Thoracic aorta (tissue), 2 donors: ENCODE measurements at regions not wholly inside any gene's neighbourhood (a gene's known extent, or its start where the extent isn't known, plus 50 kb on each side); places are given as distances from the start of the nearest gene placed in this dataset.

Experiments used
- ATAC-seq: fragments of 150-250 bp; one replicate; pipeline ENCODE4 v1.8.0; 2017; ENCODE audit warnings: low read depth; ENCODE audit not compliant: insufficient number of reproducible peaks, low FRiP score
- DNase-seq: peaks from one replicate; pipeline ENCODE4 v3.0.0-alpha.2; 2020; ENCODE audit warnings: low spot score
- H3K27ac ChIP-seq, 2 donors: fragments of 200-600 bp; sonication (generic); 1 replicate in 1 of 2; 2 replicates in 1 of 2; pipeline ENCODE4 v1.5.1; 2016; ENCODE audit warnings: mild to moderate bottlenecking in 2 of 2, moderate library complexity in 2 of 2
- H3K27me3 ChIP-seq: fragments of 200-600 bp; sonication (generic); replicated peaks from 2 replicates; pipeline ENCODE4 v1.6.0; 2016; ENCODE audit warnings: mild to moderate bottlenecking; ENCODE audit not compliant: insufficient read depth
- H3K36me3 ChIP-seq: fragments of 200-600 bp; sonication (generic); one replicate; pipeline ENCODE4 v1.5.1; 2016
- H3K4me1 ChIP-seq, 2 donors: fragments of 200-600 bp; sonication (generic); 1 replicate in 1 of 2; 2 replicates in 1 of 2; pipeline versions ENCODE4 v1.5.1 to v1.6.0; 2016; ENCODE audit warnings: low read depth in 2 of 2, mild to moderate bottlenecking in 1 of 2; ENCODE audit not compliant: control insufficient read depth in 1 of 2
- H3K4me3 ChIP-seq: fragments of 200-600 bp; sonication (generic); 2 replicates; pipeline ENCODE4 v1.5.1; 2016; ENCODE audit warnings: mild to moderate bottlenecking
- H3K9me3 ChIP-seq: fragments of 200-600 bp; sonication (generic); 2 replicates; pipeline ENCODE4 v1.5.1; 2016
- TF ChIP-seq, protein P1 (sequence below): fragments of 200-600 bp; sonication (generic); IDR thresholded peaks from one replicate; pipeline ENCODE4 v1.5.1; 2019; ENCODE audit warnings: antibody characterized with exemption

GRCh38 chr10:105351187-105351586 is 710.1 kb downstream of the SORCS3 start:
- Histone ChIP-seq H3K4me1 (no peaks in the 10 kb centered on the region), H3K4me3 (no peak overlapping the region), H3K36me3 (no peaks in the 10 kb centered on the region), H3K27ac (no peak overlapping the region), H3K9me3 (no peaks in the 10 kb centered on the region), H3K27me3 (no peaks in the 10 kb centered on the region)
- TF ChIP-seq, protein P1, sequence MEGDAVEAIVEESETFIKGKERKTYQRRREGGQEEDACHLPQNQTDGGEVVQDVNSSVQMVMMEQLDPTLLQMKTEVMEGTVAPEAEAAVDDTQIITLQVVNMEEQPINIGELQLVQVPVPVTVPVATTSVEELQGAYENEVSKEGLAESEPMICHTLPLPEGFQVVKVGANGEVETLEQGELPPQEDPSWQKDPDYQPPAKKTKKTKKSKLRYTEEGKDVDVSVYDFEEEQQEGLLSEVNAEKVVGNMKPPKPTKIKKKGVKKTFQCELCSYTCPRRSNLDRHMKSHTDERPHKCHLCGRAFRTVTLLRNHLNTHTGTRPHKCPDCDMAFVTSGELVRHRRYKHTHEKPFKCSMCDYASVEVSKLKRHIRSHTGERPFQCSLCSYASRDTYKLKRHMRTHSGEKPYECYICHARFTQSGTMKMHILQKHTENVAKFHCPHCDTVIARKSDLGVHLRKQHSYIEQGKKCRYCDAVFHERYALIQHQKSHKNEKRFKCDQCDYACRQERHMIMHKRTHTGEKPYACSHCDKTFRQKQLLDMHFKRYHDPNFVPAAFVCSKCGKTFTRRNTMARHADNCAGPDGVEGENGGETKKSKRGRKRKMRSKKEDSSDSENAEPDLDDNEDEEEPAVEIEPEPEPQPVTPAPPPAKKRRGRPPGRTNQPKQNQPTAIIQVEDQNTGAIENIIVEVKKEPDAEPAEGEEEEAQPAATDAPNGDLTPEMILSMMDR, result no peak
- no peak for DNase-seq
- ATAC-seq, result no peak

DNA sequence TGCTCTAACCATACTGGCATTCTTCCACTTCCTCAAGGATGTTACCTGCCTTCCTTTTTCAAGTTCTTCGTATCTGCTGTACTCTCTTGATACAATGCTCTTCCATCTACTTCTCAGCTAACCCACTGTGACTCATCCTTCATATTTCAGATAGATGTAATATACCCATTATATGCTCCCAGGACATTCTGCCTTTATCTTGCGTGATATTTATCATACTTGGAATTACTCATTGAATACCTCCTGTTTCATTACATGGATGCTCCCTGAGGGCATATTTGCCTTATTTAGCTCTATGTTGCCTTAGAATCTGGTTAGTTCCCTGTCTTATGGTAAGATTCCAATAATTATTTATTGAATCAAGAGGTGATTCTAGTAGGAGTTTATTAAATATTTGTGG is 706.4 kb downstream of the SORCS3 start:
- Histone ChIP-seq H3K27me3 (no peaks in the 10 kb centered on the region), H3K36me3 (no peaks in the 10 kb centered on the region), H3K4me1 (no peaks in the 10 kb centered on the region), H3K4me3 (no peak overlapping the region), H3K27ac (no peak overlapping the region), H3K9me3 (no peaks in the 10 kb centered on the region)
- TF ChIP-seq, protein P1, result no peak
- ATAC-seq, result no peak
- DNase-seq, result no peak

- TF ChIP-seq, protein P1, result no peak
- no peaks in the 10 kb centered on the region for H3K4me1 ChIP-seq
- ATAC-seq, result no peak
Measured at GRCh38 chr10:105342606-105343005, 701.5 kb downstream of the SORCS3 start.

DNA sequence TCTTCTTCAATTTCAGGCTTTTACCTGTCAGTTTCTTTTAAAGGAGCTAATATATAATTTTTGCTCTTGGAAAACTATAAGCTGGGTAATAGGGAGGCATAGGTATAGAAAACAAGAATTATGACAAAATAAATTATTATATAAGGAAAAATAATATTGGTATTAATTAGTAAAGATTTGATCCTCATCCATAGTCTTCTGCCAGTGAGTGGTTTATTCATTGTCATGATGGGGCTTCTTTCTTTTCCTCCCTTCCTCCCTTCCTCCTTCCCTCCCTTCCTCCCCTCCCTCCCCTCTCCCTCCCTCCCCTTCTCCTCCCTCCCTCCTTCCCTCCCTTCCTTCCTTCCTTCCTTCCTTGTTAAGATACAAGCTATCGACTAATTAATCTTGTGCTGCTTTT is 698.6 kb downstream of the SORCS3 start:
- TF ChIP-seq, protein P1, result no peak
- Histone ChIP-seq H3K4me3 (no peak overlapping the region), H3K36me3 (no peaks in the 10 kb centered on the region), H3K27ac (no peak overlapping the region), H3K27me3 (no peaks in the 10 kb centered on the region), H3K9me3 (no peaks in the 10 kb centered on the region), H3K4me1 (no peaks in the 10 kb centered on the region)
- ATAC-seq, result no peak
- DNase-seq, result no peak

More at GRCh38 chr10:105342606-105343005, 701.5 kb downstream of the SORCS3 start:
- Histone ChIP-seq H3K27me3 (no peaks in the 10 kb centered on the region), H3K27ac (no peak overlapping the region), H3K9me3 (no peaks in the 10 kb centered on the region), H3K4me3 (no peak overlapping the region), H3K36me3 (no peaks in the 10 kb centered on the region)
- DNase-seq, result no peak

DNA sequence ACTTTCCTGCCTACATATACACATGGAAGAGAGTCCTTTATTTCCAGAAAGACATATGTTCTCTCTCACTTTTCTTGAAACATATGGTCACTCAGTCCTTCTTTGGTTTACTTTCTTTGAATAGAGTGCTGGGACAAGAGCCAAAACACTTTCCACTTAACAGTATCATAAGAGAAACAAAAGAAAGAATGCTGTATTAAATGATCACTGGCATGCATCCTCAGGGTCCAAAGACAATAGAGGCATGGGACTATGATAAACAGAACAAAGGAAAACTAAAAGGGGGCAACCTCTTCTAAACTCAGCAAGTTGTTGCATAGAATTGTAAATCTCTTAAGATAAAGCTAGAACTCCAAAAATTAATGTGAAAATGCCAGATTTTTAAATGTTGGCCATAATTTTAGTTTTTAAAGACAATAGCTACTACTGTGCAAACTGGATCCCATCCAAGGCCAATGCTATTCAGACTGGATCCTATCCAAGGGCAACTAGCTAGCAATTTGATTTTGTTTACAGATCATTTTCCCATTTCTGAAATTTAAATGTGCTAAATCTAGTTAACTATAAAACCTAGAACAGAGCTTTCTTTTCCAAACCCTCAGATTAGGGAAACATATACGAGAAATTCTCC is 687.5 kb downstream of the SORCS3 start:
- ATAC-seq, result no peak
- TF ChIP-seq, protein P1, result no peak
- H3K4me1 ChIP-seq, result no peaks in the 10 kb centered on the region

More for the DNA sequence above, 687.5 kb downstream of the SORCS3 start:
- Histone ChIP-seq H3K36me3 (no peaks in the 10 kb centered on the region), H3K27ac (no peak overlapping the region), H3K9me3 (no peaks in the 10 kb centered on the region), H3K27me3 (no peaks in the 10 kb centered on the region), H3K4me3 (no peak overlapping the region)
- no peak for DNase-seq
